ENCODE measurements at regions not wholly inside any gene's neighbourhood (a gene's known extent, or its start where the extent isn't known, plus 50 kb on each side); places are given as distances from the start of the nearest gene placed in this dataset.
"Not testable (repeated sequence)": the region's sequence is repeated elsewhere in the genome, so short reads cannot be mapped to it uniquely, and the experiment has no call there.

DNA sequence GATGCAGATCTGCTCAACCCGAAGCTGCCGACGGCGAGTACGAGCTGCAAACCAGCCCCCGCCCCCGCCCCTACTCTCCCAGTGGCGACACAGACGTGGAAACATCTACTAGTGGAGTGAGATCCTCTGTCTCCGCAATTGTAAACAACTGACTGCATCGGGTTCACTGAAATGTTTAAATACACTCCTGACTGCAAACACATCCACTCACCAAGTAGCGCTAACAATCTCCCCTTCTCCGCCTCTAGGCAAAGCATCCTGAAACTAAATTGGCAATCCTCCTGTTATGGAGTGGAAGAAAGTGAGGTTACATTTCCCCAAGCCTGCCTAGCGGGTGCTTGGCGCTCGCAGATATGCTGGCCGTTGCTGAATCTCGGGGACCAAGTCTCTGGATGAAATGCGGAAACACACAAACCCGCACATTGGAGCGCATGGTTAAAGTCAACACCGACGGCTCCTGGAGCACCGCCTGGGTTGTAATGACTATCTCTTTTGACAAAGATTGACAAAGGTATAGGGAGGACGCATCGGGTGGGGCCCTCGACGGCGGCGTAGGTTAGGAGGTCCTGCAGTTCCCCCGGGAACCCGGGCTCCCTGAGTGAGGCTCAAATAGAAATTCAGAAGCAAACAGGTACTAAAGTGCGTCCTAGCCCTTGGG lies 117.0 kb upstream of the TEX13C start:
- no peak for DNase-seq

DNA sequence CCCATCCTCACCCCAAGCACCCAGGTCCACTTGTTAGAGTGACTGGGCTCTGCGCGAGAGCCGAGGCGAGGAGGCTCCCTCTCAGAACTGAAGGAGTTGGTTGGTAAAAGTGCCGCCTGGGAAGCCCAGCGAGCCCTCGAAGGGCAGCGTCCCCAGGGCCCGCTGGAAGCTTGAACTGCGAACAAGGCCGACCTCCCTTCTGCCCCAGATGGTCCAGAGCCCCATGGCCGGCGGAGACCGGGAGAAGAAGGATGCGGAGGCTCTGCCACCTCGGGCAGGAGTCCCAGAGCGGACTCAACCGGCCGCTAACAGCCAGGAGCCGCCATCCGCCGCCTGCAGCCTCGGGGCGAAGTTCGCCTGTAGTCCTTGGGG lies 116.3 kb upstream of the TEX13C start:
- no peak for DNase-seq

DNA sequence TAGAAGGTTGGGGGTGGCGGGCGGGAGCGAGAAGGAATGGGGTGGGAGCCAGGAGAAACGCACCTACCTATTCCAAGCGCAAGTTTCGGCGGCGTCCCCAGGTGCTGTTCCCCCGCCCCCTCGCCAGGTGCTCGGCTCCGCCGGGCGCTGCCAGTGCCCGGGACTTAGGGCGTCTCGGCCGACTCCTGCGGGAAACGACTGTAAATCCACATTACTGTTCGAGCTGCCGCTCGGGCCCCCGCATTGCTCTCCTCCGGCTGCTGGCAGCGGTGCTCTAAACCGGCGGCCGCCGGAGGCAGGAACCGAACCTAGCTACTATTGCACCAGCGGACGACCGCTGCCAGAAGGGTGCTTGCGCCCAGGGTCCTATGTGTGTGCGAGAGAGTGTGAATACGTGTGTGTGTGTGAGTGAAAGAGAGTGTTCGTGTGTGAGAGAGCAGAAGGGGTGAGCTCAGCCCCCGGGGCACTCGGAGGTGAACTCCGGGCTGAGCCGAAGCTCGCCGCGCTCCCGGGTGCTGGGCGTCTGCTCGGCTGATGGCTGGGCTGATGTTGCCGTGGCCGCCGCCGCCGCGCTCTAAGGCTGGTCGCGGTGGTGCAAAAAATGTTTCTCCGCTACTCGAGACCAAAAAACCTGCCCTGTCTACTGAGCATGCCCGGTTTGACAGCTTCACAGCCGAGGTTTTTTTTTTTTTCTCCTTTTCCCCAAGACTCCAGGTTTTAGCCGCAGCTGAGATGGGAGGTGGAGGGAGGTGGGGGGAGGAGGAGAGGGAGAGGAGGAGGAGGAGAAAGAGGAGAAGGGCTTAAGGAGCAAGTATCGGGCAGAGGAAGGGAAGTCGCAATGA lies 115.7 kb upstream of the TEX13C start:
- no peak for DNase-seq

DNA sequence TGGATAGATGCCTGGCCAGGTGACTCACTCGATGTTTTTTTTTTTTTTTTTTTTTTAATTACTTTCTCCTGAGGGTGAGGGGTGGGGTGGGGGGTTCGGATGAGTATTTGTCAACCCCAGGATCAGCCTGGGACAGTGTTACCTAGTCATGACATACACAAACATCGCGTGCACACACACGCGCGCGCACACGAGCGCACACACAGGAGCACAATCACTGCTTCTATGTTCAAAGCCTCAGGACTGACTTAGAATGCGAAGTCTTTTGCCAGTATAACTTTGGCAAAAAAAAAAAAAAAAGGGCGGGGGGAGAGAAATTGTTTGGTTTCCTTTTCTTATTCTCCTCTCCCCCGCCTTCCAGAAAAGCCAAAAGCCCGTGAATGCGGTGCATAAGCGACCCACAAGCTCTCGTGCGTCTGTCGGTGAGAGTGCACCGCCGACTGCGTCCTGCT lies 115.0 kb upstream of the TEX13C start:
- DNase-seq = no peak

DNA sequence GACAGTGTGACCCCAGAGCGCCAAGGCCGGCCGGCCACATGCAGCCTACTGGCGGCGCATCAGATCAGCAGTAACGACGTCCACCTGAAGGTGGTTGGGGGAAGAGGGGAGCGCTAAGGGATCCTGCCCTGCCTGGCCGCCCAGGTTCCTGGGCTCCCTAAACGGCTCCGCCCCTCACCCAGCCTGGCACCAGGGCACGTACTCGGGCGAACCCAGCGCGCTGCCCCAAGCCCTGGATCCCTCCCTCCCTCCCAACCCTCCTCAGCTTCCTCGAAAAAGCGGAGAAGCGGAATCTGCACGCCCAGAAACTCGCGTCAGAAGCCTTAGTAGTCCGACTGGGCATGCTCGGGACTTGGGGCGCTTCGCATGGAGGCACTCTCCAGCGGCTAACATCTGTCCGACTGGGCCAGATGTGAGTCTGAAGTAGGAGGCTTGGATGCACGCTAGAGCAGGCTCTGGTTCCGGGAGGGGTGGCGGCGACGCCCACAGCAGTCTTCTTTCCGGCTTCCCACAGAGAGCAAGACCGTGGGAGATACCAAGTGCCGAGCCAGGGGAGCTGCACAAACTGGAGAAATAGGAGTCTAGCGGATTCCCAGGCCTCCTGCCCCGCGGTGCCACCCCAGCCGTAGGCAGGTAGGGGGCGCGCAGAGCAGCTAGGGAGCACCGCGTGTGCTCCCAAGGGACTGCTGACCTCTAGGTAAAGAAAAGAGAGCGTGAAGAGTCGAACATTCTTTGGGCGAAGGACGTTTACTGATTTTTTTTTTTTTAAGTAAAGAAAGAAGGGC lies 114.3 kb upstream of the TEX13C start:
- DNase-seq = no peak

DNA sequence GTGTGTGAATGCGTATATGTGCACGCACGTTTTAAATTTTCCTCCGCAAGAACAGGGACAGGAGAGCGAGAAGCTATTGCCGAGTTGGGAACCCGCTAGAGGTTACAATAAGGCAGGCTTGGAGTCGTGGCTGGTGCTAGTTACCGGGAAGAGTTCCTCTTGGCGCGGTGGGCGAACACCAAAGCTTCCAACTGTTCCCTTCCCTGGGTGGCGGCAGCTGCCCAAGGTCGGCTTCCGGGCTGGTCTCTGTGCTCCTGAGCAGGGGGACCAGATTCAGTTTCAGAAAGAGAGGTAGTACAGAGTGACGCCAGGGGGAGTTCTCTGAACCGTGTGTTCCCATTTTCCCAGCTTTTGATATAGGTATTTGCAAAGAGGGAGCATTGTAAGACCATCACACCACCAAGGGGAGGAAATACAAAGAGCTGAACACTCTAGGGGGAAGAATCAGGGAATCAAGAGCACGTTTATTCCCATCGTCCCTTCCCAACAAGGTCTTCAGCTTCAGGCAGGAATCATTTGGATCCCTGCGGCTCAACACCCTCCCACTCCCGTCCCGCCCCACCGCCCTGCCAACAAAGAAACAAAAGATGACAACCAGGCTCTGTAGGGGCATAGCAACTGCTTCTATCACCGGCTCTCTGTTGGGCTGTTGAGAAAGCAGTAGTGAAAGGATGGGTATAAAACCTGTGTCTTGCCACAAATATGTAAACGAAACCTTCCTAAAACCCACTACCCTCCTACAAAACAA lies 113.6 kb upstream of the TEX13C start:
- DNase-seq = no peak

DNA sequence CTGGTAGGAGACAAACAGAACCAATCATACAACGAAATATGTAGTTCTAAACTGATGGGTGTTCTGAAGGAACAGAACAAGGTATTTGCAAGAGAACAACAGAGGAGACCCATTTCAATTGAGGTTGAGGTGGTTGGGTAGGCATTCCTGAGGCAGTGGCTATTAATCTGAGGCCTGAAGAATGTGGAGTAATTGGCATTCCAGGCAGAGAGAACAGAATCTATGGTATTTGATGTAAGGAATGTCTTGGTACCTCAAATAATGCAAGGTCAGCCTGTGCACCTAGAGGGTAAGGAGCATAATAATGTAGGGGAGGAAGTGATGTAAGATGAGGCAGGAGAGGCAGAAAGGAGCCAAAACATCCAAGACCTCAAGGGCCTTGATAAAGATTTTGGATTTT lies 109.5 kb upstream of the TEX13C start:
- no peak for DNase-seq

DNA sequence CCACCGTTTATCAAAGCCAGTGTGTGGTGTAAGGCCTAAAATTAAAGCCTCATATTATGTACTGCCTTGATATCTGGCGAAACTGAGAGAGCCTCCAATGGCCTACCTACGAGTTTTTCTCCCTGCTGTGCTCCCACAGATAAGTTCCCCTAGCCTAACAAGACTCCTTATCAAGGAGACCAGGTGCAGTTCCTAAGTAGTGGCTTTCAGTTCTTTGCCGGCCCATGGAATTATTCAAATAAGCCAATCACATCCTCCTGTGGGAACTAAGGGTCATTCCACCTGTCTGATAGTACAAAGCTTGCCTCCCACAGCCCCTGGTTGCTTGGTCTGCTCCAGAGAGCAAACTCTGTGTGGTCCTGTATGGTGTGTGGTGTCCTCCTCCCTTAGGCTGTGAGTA lies 99.8 kb upstream of the TEX13C start:
- DNase-seq = no peak

DNA sequence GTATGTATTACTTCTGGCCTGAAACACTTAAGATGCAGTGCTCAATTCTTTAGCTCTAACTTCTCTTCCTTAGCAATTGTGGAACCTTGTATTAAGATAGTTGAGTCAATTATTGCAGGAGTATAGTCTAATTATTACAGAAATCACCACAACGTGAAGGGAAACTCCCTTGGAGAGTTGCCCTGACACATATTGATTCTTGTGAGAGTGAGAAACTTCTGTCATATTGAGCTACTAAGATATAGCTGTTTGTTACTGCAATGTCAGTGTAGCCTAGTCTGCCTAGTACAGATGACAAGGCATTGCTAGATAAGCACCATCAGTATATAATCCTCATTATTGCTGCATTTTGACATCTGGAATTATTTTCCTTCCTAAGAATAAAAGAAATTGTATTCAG lies 82.7 kb upstream of the TEX13C start:
- no peak for DNase-seq

DNA sequence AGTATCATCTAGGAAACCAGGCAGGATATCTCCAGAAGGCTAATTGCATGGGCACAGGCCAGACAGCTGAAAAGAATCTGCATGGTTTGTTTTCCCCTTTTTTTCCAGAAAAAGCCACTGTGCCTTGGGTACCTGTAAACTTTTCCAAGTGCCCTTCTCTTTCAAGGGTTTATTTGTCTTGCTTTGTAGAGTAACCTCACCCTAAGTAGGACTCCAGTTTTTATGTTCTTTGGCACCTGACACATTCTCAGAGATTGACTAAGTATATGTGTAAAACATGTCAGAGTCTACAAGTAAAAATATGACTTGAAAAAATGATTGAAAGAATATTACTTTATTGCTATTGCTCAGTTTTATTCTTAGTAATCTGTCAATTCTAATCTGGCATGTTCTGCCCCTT lies 70.7 kb upstream of the TEX13C start:
- no peak for DNase-seq

DNA sequence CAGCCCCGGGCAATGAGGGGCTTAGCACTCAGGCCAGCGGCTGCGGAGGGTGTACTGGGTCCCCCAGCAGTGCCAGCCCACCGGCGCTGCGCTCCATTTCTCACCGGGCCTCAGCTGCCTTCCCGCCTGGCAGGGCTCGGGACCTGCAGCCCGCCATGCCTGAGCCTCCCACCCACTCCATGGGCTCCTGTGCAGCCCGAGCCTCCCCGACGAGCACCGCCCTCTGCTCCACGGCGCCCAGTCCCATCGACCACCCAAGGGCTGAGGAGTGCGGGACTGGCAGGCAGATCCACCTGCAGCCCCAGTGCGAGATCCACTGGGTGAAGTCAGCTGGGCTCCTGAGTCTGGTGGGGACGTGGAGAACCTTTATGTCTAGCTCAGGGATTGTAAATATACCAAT lies 63.9 kb upstream of the TEX13C start:
- DNase-seq = not testable (repeated sequence)

DNA sequence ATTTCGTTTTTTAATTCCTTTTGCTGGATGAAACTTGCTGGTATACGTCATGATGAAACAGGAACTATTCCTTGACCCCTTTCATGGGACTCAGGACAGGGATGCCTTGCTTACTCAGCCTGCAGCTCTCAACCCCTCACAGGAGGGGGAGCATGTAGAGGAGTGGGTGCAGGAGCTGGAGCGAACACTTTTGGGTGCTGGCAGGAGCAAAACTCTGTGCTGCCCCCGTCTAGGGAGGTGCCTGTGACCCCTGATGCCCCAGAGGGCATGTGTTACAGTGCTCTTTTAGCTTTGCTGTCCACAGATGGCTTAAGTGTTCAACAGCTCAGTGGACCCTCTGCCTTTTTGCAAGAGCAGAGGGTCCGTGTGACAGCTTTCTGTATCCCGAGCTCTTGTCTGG lies 56.8 kb upstream of the TEX13C start:
- no peak for DNase-seq

DNA sequence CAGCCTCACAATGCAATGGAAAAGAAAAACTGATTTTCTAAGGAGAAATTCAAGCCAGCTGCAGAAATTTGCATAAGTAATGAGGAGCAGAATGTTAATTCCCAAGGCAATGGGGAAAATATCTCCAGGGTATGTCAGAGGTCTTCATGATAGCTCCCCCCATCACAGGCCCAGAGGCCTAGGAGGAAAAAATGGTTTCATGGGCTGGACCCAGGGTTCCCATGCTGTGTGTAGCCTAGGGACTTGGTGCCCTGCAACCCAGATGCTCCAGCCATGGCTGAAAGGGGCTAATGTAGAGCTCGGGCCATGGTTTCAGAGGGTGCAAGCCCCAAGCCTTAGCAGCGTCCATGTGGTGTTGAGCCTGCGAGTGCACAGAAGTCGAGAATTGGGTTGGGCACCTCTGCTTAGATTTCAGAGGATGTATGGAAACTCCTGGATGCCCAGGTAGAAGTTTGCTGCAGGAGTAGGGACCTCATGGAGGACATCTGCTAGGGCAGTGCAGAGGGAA lies 53.5 kb upstream of the TEX13C start:
- DNase-seq = no peak

Measured in inflammatory macrophage treated with lipopolysaccharide for 4 hours (primary cell).